WTC11 (cell line): ENCODE measurements at regions not wholly inside any gene's neighbourhood (a gene's known extent, or its start where the extent isn't known, plus 50 kb on each side); places are given as distances from the start of the nearest gene placed in this dataset.

Source experiments
- ATAC-seq: fragments of 200-7000 bp; cut with Tn5 transposase; 2 replicates; pipeline ENCODE4 v1.10.0; 2021; ENCODE audit warnings: mild to moderate bottlenecking, moderate library complexity
- CTCF ChIA-PET: fragments of 300-600 bp; sonication (Branson Sonifier 250); formaldehyde crosslinking; loops from one replicate; lab custom pipeline; 2021; ENCODE audit warnings: antibody characterized with exemption; lab: Charles Lee
- POLR2A ChIA-PET: fragments of 350-600 bp; sonication (Branson Sonifier 250); formaldehyde crosslinking; loops from one replicate; lab custom pipeline; 2021; ENCODE audit warnings: antibody characterized with exemption; lab: Charles Lee
- DNase-seq: peaks from one replicate; pipeline ENCODE4 v3.0.0; 2021; ENCODE audit warnings: low spot score
- H3K27ac Mint-ChIP-seq: 2 replicates; pipeline ENCODE4 v1.8.0; 2021; ENCODE audit warnings: mixed read lengths
- H3K27me3 Mint-ChIP-seq: 2 replicates; pipeline ENCODE4 v1.8.0; 2021; ENCODE audit warnings: low read depth, mild to moderate bottlenecking, moderate library complexity, mixed read lengths
- H3K36me3 Mint-ChIP-seq: 2 replicates; pipeline ENCODE4 v1.8.0; 2021; ENCODE audit warnings: mixed read lengths
- H3K4me1 Mint-ChIP-seq: 2 replicates; pipeline ENCODE4 v1.8.0; 2022; ENCODE audit warnings: mixed read lengths
- H3K4me3 Mint-ChIP-seq: 2 replicates; pipeline ENCODE4 v1.8.0; 2021; ENCODE audit warnings: mild to moderate bottlenecking, moderate library complexity, mixed read lengths
- H3K9me3 Mint-ChIP-seq: 2 replicates; pipeline ENCODE4 v1.8.0; 2021; ENCODE audit warnings: mixed read lengths
- ELF4 ChIP-seq: sonication (generic); formaldehyde crosslinking; IDR thresholded peaks from 2 replicates; pipeline ENCODE4 v1.8.1; 2022; ENCODE audit warnings: low read depth, mild to moderate bottlenecking, moderate library complexity, missing genetic modification reagents
- HMGXB4 ChIP-seq: sonication (generic); formaldehyde crosslinking; IDR thresholded peaks from 2 replicates; pipeline ENCODE4 v1.8.1; 2023; ENCODE audit warnings: mild to moderate bottlenecking, moderate library complexity, missing genetic modification reagents
- NFE2L1 ChIP-seq: sonication (generic); formaldehyde crosslinking; IDR thresholded peaks from 2 replicates; pipeline ENCODE4 v1.8.1; 2023; ENCODE audit warnings: missing genetic modification reagents
- OVOL2 ChIP-seq: fragments of 250-450 bp; sonication (Bioruptor Pico); IDR thresholded peaks from 2 replicates; pipeline ENCODE4 v1.9.0; 2021; ENCODE audit warnings: mild to moderate bottlenecking, borderline replicate concordance
- STAT6 ChIP-seq: sonication (generic); formaldehyde crosslinking; conservative IDR thresholded peaks from 2 replicates; pipeline ENCODE4 v1.8.1; 2023; ENCODE audit warnings: mild to moderate bottlenecking, low read depth, missing genetic modification reagents, moderate library complexity
- ZNF219 ChIP-seq: sonication (generic); formaldehyde crosslinking; IDR thresholded peaks from 2 replicates; pipeline ENCODE4 v1.8.0; 2023; ENCODE audit warnings: missing genetic modification reagents, mild to moderate bottlenecking, borderline replicate concordance
- ZNF232 ChIP-seq: sonication (generic); formaldehyde crosslinking; IDR thresholded peaks from 2 replicates; pipeline ENCODE4 v1.8.0; 2022; ENCODE audit warnings: mild to moderate bottlenecking, missing genetic modification reagents
- ZNF263 ChIP-seq: sonication (generic); formaldehyde crosslinking; IDR thresholded peaks from 2 replicates; pipeline ENCODE4 v1.8.1; 2022; ENCODE audit warnings: low read depth, mild to moderate bottlenecking, moderate library complexity, missing genetic modification reagents
- ZNF281 ChIP-seq: sonication (generic); formaldehyde crosslinking; IDR thresholded peaks from 2 replicates; pipeline ENCODE4 v1.8.0; 2023; ENCODE audit warnings: mild to moderate bottlenecking, missing genetic modification reagents
- ZNF416 ChIP-seq: fragments of 250-450 bp; sonication (Bioruptor Pico); IDR thresholded peaks from 2 replicates; pipeline ENCODE4 v1.9.0; 2021; ENCODE audit warnings: mild to moderate bottlenecking, inconsistent platforms
- ZNF423 ChIP-seq: fragments of 250-450 bp; sonication (Bioruptor Pico); IDR thresholded peaks from 2 replicates; pipeline ENCODE4 v2.1.2; 2022; ENCODE audit warnings: mild to moderate bottlenecking, moderate library complexity
- ZNF425 ChIP-seq: fragments of 250-450 bp; sonication (Bioruptor Pico); conservative IDR thresholded peaks from 2 replicates; pipeline ENCODE4 v1.9.0; 2021; ENCODE audit warnings: mild to moderate bottlenecking

- TF ChIP-seq ZNF263 (CRISPR knock-in tag) = no peak
- TF ChIP-seq OVOL2 (CRISPR knock-in tag) = no peak
- no peak for TF ChIP-seq ZNF416
- TF ChIP-seq ELF4 = no peak
- TF ChIP-seq ZNF219 (CRISPR knock-in tag) = no peak
- TF ChIP-seq STAT6 = no peak
- no peak for TF ChIP-seq ZNF232 (CRISPR knock-in tag)
- no peak for TF ChIP-seq ZNF425 (CRISPR knock-in tag)
- no peak for TF ChIP-seq ZNF423
- no peak for TF ChIP-seq ZNF281 (CRISPR knock-in tag)
- ChIA-PET CTCF (no interaction called here), POLR2A (no interaction called here)
- H3K36me3 Mint-ChIP-seq = peaks cover 12% of the 10 kb centered on the region
- no peaks in the 10 kb centered on the region for H3K27me3 Mint-ChIP-seq
- DNase-seq (no peak), ATAC-seq (no peak)
- no peak overlapping the region for H3K27ac Mint-ChIP-seq
- peaks cover 33% of the 10 kb centered on the region for H3K9me3 Mint-ChIP-seq
- no peaks in the 10 kb centered on the region for H3K4me1 Mint-ChIP-seq
- no peak overlapping the region for H3K4me3 Mint-ChIP-seq
Measured at GRCh38 chr1:208438112-208438699, 194.0 kb upstream of the PLXNA2 start.

- H3K36me3 Mint-ChIP-seq = peaks cover 19% of the 10 kb centered on the region
- CTCF ChIA-PET = interaction anchor here (0.6 to 1.4 kb wide), 3 partner anchors 25 to 267 kb away, joined by 3 read pairs; no protein-coding TSS in a partner anchor
- no peak overlapping the region for H3K4me3 Mint-ChIP-seq
- peaks cover 40% of the 10 kb centered on the region for H3K9me3 Mint-ChIP-seq
- H3K27me3 Mint-ChIP-seq = no peaks in the 10 kb centered on the region
- H3K27ac Mint-ChIP-seq = no peak overlapping the region
- POLR2A ChIA-PET = interaction anchor here (0.7 kb wide), 1 partner anchor 428 kb away, joined by 3 read pairs; no protein-coding TSS in a partner anchor
- no peak for DNase-seq
- peaks cover 27% of the 10 kb centered on the region for H3K4me1 Mint-ChIP-seq
- ATAC-seq = peak; percentile 48
- TF ChIP-seq HMGXB4 (no peak), NFE2L1 (CRISPR knock-in tag) (peak; percentile 45; the same call in 1 of the 2 replicates), ZNF281 (CRISPR knock-in tag) (no peak)
Measured at GRCh38 chr1:208445758-208446203, 201.6 kb upstream of the PLXNA2 start.
